ENCODE measurements at regions not wholly inside any gene's neighbourhood (a gene's known extent, or its start where the extent isn't known, plus 50 kb on each side); places are given as distances from the start of the nearest gene placed in this dataset.

DNA sequence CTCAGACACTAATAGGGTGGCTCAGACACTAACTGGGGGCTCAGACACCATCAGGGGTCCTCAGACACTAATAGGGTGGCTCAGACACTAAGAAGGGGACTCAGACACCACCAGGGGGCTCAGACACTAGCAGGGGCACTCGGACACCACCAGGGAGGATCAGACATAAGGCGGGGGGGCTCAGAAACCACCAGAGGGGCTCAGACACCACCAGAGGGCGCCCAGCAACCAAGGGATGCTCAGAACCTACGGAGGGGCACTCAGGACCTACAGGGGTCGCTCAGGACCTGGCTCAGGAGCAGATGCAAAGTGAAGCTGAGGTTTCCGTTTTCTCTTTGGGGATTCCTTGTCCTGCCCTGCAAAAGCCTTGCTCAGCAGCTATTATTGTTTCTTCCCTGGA lies 448.5 kb downstream of the TMEM121 start (continued):
- TF ChIP-seq, protein P1, sequence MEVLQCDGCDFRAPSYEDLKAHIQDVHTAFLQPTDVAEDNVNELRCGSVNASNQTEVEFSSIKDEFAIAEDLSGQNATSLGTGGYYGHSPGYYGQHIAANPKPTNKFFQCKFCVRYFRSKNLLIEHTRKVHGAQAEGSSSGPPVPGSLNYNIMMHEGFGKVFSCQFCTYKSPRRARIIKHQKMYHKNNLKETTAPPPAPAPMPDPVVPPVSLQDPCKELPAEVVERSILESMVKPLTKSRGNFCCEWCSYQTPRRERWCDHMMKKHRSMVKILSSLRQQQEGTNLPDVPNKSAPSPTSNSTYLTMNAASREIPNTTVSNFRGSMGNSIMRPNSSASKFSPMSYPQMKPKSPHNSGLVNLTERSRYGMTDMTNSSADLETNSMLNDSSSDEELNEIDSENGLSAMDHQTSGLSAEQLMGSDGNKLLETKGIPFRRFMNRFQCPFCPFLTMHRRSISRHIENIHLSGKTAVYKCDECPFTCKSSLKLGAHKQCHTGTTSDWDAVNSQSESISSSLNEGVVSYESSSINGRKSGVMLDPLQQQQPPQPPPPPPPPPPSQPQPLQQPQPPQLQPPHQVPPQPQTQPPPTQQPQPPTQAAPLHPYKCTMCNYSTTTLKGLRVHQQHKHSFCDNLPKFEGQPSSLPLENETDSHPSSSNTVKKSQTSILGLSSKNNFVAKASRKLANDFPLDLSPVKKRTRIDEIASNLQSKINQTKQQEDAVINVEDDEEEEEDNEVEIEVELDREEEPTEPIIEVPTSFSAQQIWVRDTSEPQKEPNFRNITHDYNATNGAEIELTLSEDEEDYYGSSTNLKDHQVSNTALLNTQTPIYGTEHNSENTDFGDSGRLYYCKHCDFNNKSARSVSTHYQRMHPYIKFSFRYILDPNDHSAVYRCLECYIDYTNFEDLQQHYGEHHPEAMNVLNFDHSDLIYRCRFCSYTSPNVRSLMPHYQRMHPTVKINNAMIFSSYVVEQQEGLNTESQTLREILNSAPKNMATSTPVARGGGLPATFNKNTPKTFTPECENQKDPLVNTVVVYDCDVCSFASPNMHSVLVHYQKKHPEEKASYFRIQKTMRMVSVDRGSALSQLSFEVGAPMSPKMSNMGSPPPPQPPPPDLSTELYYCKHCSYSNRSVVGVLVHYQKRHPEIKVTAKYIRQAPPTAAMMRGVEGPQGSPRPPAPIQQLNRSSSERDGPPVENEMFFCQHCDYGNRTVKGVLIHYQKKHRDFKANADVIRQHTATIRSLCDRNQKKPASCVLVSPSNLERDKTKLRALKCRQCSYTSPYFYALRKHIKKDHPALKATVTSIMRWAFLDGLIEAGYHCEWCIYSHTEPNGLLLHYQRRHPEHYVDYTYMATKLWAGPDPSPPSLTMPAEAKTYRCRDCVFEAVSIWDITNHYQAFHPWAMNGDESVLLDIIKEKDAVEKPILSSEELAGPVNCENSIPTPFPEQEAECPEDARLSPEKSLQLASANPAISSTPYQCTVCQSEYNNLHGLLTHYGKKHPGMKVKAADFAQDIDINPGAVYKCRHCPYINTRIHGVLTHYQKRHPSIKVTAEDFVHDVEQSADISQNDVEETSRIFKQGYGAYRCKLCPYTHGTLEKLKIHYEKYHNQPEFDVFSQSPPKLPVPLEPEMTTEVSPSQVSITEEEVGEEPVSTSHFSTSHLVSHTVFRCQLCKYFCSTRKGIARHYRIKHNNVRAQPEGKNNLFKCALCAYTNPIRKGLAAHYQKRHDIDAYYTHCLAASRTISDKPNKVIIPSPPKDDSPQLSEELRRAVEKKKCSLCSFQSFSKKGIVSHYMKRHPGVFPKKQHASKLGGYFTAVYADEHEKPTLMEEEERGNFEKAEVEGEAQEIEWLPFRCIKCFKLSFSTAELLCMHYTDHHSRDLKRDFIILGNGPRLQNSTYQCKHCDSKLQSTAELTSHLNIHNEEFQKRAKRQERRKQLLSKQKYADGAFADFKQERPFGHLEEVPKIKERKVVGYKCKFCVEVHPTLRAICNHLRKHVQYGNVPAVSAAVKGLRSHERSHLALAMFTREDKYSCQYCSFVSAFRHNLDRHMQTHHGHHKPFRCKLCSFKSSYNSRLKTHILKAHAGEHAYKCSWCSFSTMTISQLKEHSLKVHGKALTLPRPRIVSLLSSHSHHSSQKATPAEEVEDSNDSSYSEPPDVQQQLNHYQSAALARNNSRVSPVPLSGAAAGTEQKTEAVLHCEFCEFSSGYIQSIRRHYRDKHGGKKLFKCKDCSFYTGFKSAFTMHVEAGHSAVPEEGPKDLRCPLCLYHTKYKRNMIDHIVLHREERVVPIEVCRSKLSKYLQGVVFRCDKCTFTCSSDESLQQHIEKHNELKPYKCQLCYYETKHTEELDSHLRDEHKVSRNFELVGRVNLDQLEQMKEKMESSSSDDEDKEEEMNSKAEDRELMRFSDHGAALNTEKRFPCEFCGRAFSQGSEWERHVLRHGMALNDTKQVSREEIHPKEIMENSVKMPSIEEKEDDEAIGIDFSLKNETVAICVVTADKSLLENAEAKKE (CRISPR knock-in tag; IDR thresholded peaks at IDR 0.05): no peak
- TF ChIP-seq JUNB (IDR thresholded peaks at IDR 0.05; ENCODE audit: unreplicated experiment) (no peak), STAT1 (IDR thresholded peaks at IDR 0.05; ENCODE audit: unreplicated experiment) (no peak), ZNF114 (CRISPR knock-in tag; IDR thresholded peaks at IDR 0.05) (no peak), EZH2phosphoT487 (IDR thresholded peaks at IDR 0.05; ENCODE audit: unreplicated experiment) (no peak)

DNA sequence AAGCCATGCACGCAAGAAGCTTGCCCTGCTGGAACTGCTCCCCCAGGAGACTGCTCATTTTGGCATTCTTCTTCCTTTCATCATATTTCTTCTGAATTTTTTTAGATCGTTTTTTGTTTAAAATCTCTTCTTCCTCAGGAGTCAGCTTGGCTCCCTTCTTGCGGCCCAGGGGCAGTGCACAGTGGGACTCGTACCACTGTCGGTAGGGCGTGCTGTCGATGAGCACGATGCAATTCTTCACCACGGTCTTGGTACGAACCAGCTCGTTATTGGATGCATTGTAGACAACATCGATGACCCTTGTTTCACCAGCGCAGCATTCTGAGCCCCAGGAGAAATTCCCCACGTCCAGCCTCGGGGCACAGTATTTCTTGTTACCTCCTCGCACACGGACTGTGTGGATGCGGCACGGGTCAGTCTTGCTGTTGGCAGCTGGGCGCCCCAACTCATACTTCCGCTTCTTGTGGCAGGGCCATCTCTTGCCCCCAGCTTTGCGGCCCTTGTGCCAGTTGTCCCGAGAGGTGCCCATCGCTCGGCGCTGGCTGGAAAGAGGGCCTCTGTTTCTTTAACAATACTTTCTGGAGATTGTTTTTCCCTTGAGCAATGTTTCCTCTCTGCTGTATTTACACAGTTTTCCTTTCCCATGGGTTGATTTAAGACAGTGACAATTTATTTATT lies 452.4 kb downstream of the TMEM121 start:
- Histone ChIP-seq H3K9me2 (ENCODE audit: insufficient read depth) (no peaks in the 10 kb centered on the region), H3K4me1 (ENCODE audit: insufficient read depth) (no peaks in the 10 kb centered on the region), H3F3A (replicated peaks; ENCODE audit: low read depth) (no peaks in the 10 kb centered on the region), H3K27ac (ENCODE audit: low read depth) (no peak overlapping the region), H4K20me1 (replicated peaks; ENCODE audit: insufficient read depth) (no peaks in the 10 kb centered on the region), H3K4me2 (no peak overlapping the region), H2AFZ (no peak overlapping the region), H3K79me2 (replicated peaks; ENCODE audit: insufficient read depth) (no peaks in the 10 kb centered on the region), H3K36me3 (ENCODE audit: insufficient read depth) (no peaks in the 10 kb centered on the region), H3K27me3 (ENCODE audit: insufficient read depth) (no peaks in the 10 kb centered on the region), H3K4me3 (no peak overlapping the region)
- DNase-seq (ENCODE audit: low spot score) (no peak), ATAC-seq (no peak)
- H3K4me1 Mint-ChIP-seq: no peaks in the 10 kb centered on the region
- peaks cover 100% of the 10 kb centered on the region for H3K9me3 Mint-ChIP-seq
- no peak overlapping the region for H3K4me3 Mint-ChIP-seq
- peaks cover 49% of the 10 kb centered on the region for H3K36me3 Mint-ChIP-seq (ENCODE audit: low read depth)
- peaks cover 4% of the 10 kb centered on the region for H3K27me3 Mint-ChIP-seq (ENCODE audit: insufficient read depth, low read depth, poor library complexity)
- TF ChIP-seq, protein P2, sequence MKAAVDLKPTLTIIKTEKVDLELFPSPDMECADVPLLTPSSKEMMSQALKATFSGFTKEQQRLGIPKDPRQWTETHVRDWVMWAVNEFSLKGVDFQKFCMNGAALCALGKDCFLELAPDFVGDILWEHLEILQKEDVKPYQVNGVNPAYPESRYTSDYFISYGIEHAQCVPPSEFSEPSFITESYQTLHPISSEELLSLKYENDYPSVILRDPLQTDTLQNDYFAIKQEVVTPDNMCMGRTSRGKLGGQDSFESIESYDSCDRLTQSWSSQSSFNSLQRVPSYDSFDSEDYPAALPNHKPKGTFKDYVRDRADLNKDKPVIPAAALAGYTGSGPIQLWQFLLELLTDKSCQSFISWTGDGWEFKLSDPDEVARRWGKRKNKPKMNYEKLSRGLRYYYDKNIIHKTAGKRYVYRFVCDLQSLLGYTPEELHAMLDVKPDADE (IDR thresholded peaks at IDR 0.05): no peak
- TF ChIP-seq POLR2AphosphoS5 (IDR thresholded peaks at IDR 0.05; ENCODE audit: low read depth): no peak
- no peak for TF ChIP-seq ZNF331 (CRISPR knock-in tag; IDR thresholded peaks at IDR 0.05; ENCODE audit: low read depth)
- TF ChIP-seq NANOG (IDR thresholded peaks at IDR 0.05; ENCODE audit: borderline replicate concordance): no peak
- no peak for TF ChIP-seq EZH2 (IDR thresholded peaks at IDR 0.05; ENCODE audit: low read depth, unreplicated experiment)
- no peak for TF ChIP-seq ZNF114 (CRISPR knock-in tag; IDR thresholded peaks at IDR 0.05)
- no peak for TF ChIP-seq STAT1 (IDR thresholded peaks at IDR 0.05; ENCODE audit: unreplicated experiment)
- TF ChIP-seq, protein P3, sequence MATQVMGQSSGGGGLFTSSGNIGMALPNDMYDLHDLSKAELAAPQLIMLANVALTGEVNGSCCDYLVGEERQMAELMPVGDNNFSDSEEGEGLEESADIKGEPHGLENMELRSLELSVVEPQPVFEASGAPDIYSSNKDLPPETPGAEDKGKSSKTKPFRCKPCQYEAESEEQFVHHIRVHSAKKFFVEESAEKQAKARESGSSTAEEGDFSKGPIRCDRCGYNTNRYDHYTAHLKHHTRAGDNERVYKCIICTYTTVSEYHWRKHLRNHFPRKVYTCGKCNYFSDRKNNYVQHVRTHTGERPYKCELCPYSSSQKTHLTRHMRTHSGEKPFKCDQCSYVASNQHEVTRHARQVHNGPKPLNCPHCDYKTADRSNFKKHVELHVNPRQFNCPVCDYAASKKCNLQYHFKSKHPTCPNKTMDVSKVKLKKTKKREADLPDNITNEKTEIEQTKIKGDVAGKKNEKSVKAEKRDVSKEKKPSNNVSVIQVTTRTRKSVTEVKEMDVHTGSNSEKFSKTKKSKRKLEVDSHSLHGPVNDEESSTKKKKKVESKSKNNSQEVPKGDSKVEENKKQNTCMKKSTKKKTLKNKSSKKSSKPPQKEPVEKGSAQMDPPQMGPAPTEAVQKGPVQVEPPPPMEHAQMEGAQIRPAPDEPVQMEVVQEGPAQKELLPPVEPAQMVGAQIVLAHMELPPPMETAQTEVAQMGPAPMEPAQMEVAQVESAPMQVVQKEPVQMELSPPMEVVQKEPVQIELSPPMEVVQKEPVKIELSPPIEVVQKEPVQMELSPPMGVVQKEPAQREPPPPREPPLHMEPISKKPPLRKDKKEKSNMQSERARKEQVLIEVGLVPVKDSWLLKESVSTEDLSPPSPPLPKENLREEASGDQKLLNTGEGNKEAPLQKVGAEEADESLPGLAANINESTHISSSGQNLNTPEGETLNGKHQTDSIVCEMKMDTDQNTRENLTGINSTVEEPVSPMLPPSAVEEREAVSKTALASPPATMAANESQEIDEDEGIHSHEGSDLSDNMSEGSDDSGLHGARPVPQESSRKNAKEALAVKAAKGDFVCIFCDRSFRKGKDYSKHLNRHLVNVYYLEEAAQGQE (IDR thresholded peaks at IDR 0.05; ENCODE audit: unreplicated experiment): no peak
- TF ChIP-seq, protein P4, sequence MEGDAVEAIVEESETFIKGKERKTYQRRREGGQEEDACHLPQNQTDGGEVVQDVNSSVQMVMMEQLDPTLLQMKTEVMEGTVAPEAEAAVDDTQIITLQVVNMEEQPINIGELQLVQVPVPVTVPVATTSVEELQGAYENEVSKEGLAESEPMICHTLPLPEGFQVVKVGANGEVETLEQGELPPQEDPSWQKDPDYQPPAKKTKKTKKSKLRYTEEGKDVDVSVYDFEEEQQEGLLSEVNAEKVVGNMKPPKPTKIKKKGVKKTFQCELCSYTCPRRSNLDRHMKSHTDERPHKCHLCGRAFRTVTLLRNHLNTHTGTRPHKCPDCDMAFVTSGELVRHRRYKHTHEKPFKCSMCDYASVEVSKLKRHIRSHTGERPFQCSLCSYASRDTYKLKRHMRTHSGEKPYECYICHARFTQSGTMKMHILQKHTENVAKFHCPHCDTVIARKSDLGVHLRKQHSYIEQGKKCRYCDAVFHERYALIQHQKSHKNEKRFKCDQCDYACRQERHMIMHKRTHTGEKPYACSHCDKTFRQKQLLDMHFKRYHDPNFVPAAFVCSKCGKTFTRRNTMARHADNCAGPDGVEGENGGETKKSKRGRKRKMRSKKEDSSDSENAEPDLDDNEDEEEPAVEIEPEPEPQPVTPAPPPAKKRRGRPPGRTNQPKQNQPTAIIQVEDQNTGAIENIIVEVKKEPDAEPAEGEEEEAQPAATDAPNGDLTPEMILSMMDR (conservative IDR thresholded peaks at IDR 0.05; ENCODE audit: low read depth in 2 of 2): no peak
- no peak for TF ChIP-seq CREB1 (CRISPR knock-in tag; IDR thresholded peaks at IDR 0.05; ENCODE audit: low read depth)
- no peak overlapping the region for H3K27ac Mint-ChIP-seq
